NB4 (cell line): ENCODE measurements at regions not wholly inside any gene's neighbourhood (a gene's known extent, or its start where the extent isn't known, plus 50 kb on each side); places are given as distances from the start of the nearest gene placed in this dataset.
"Not testable (repeated sequence)": the region's sequence is repeated elsewhere in the genome, so short reads cannot be mapped to it uniquely, and the experiment has no call there.

ENCODE experiments used
- CTCF ChIP-seq: IDR thresholded peaks from one replicate; pipeline ENCODE4 v1.5.1; 2012; ENCODE audit warnings: low read depth, low read length
- POLR2A ChIP-seq: IDR thresholded peaks from 2 replicates; pipeline ENCODE4 v1.6.1; 2011; ENCODE audit warnings: mild to moderate bottlenecking; ENCODE audit not compliant: insufficient read length; ENCODE audit errors: extremely low read depth
- TF ChIP-seq, protein P1 (sequence below): IDR thresholded peaks from 2 replicates; pipeline ENCODE4 v1.6.1; 2011; ENCODE audit warnings: low read depth, low read length

GRCh38 chr12:31804707-31805106 lies 75.9 kb upstream of the AMN1 start:
- TF ChIP-seq CTCF, POLR2A: not testable (repeated sequence)
- TF ChIP-seq, protein P1, sequence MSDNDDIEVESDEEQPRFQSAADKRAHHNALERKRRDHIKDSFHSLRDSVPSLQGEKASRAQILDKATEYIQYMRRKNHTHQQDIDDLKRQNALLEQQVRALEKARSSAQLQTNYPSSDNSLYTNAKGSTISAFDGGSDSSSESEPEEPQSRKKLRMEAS, result not testable (repeated sequence)
